ENCODE measurements at regions not wholly inside any gene's neighbourhood (a gene's known extent, or its start where the extent isn't known, plus 50 kb on each side); places are given as distances from the start of the nearest gene placed in this dataset.

DNA sequence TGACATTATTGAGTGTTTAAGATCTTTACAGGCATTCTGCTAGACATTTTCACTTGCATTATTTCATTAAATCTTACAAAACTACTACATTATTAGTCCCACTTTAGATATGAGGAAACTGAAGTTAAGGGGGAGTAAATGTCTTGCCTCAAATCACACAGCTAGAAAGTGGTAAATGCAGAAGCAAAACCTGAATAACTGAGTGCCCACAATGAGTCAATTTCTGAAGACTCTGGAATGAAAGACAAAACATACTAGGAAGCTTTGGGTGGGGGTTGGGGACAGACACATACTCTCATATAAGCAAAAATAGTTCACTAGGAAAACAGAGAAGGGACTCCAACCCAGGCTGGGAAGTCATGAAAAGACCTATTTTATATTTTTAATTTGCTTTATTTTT is 214.4 kb upstream of the LRATD1 start:
- TF ChIP-seq, protein P1, sequence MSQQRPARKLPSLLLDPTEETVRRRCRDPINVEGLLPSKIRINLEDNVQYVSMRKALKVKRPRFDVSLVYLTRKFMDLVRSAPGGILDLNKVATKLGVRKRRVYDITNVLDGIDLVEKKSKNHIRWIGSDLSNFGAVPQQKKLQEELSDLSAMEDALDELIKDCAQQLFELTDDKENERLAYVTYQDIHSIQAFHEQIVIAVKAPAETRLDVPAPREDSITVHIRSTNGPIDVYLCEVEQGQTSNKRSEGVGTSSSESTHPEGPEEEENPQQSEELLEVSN (IDR thresholded peaks at IDR 0.05), result no peak
- TF ChIP-seq MAFK (IDR thresholded peaks at IDR 0.05; ENCODE audit: low read depth, low read length) (no peak), SP1 (IDR thresholded peaks at IDR 0.05; ENCODE audit: low read depth, low read length) (no peak), SIRT6 (IDR thresholded peaks at IDR 0.05; ENCODE audit: low read length) (no peak), JUND (IDR thresholded peaks at IDR 0.05; ENCODE audit: low read length) (no peak), TAF7 (optimal IDR thresholded peaks at IDR 0.05; ENCODE audit: borderline replicate concordance, low read depth, low read length) (no peak)
- Histone ChIP-seq H4K91ac (replicated peaks; ENCODE audit: insufficient read length, low read length) (no peak overlapping the region), H3K9ac (replicated peaks in 1 of 4; ENCODE audit: extremely low read depth in 1 of 4, low read depth in 3 of 4, low read length in 3 of 4) (no peak overlapping the region), H3K9me3 (ENCODE audit: insufficient read depth in 2 of 2, low read depth in 1 of 2, low read length in 1 of 2) (no peaks in the 10 kb centered on the region), H2BK12ac (ENCODE audit: low read depth, low read length) (no peak overlapping the region), H2BK15ac (ENCODE audit: low read length) (no peak overlapping the region), H3K4ac (replicated peaks; ENCODE audit: insufficient read length, low read depth, low read length) (no peak overlapping the region), H3K79me1 (ENCODE audit: low read depth, low read length) (no peaks in the 10 kb centered on the region), H3K23ac (ENCODE audit: insufficient read length) (no peak overlapping the region), H2BK20ac (ENCODE audit: low read length) (no peak overlapping the region), H3K23me2 (ENCODE audit: low read depth, low read length) (no peaks in the 10 kb centered on the region), H3K56ac (replicated peaks; ENCODE audit: insufficient read length, low read depth, low read length) (no peak overlapping the region), H3K4me1 (replicated peaks in 1 of 4; ENCODE audit: control insufficient read depth in 3 of 4, insufficient read depth in 4 of 4, low read length in 3 of 4) (no peaks in the 10 kb centered on the region), H2AK5ac (ENCODE audit: low read depth, low read length) (no peak overlapping the region), H2BK120ac (replicated peaks; ENCODE audit: low read depth, low read length) (no peak overlapping the region), H3K14ac (ENCODE audit: insufficient read length) (no peak overlapping the region), H2AFZ (ENCODE audit: low read length) (no peak overlapping the region), H3K27me3 (replicated peaks in 1 of 4; ENCODE audit: control insufficient read depth in 3 of 4, extremely low read depth in 1 of 4, insufficient read depth in 3 of 4, low read length in 3 of 4) (no peaks in the 10 kb centered on the region), H2BK5ac (ENCODE audit: low read depth, low read length) (no peak overlapping the region), H3K36me3 (ENCODE audit: control insufficient read depth in 2 of 4, insufficient read depth in 4 of 4, low read length in 3 of 4) (no peaks in the 10 kb centered on the region), H3K4me3 (ENCODE audit: extremely low read depth in 1 of 4, insufficient read depth in 2 of 4, low read depth in 3 of 4, low read length in 4 of 4) (no peak overlapping the region), H3K79me2 (ENCODE audit: control insufficient read depth in 1 of 2, insufficient read depth in 2 of 2, low read length in 2 of 2) (no peaks in the 10 kb centered on the region), H4K20me1 (replicated peaks in 1 of 2; ENCODE audit: control insufficient read depth in 1 of 2, insufficient read depth in 2 of 2, low read length in 2 of 2) (no peaks in the 10 kb centered on the region), H4K8ac (ENCODE audit: extremely low read depth, insufficient read depth, low read length) (no peak overlapping the region), H4K5ac (ENCODE audit: insufficient read length, low read depth, low read length) (no peak overlapping the region), H3K4me2 (ENCODE audit: insufficient read depth in 1 of 2, low read depth in 2 of 2, low read length in 2 of 2) (no peak overlapping the region), H3K27ac (ENCODE audit: low read depth, low read length) (no peak overlapping the region), H3K18ac (ENCODE audit: extremely low read depth, low read length) (no peak overlapping the region)
- ChIA-PET CTCF (ENCODE audit: partially characterized antibody) (interaction anchor here (1.8 kb wide), 1 partner anchor 412 kb away, joined by 4 read pairs; no protein-coding TSS in a partner anchor), POLR2A (ENCODE audit: partially characterized antibody) (no interaction called here)
- DNase-seq (ENCODE audit: low read depth in 1 of 2, low spot score in 2 of 2) (no peak), FAIRE-seq (no peak)

Data from H1 (cell line).